ENCODE measurements at regions not wholly inside any gene's neighbourhood (a gene's known extent, or its start where the extent isn't known, plus 50 kb on each side); places are given as distances from the start of the nearest gene placed in this dataset.

DNA sequence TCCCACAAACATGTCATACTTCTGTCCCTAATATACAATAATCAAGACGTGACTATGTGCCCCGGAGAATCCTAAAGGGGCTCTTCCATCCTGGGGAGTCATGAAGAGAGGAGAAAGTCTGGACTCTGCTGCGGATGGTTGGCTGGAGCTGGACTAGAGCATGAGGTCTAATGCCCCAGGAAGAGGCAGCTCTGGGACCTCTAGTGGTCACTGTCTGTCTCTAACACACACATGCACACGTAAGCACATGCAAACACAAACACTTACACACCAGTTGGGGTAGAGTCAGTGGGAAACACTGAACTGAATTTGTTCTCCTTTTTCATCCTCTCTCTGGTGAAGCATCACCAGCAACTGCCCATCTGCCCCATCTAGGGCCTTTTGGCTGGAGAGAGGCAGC is 271.6 kb downstream of the TDRD15 start:
- TF ChIP-seq JUN (CRISPR knock-in tag; IDR thresholded peaks at IDR 0.05) (no peak), NR2C2 (CRISPR knock-in tag; IDR thresholded peaks at IDR 0.05) (no peak), ETV6 (CRISPR knock-in tag; IDR thresholded peaks at IDR 0.05) (no peak), SP1 (CRISPR knock-in tag; conservative IDR thresholded peaks at IDR 0.05) (no peak), CREM (CRISPR knock-in tag; IDR thresholded peaks at IDR 0.05) (no peak), USF2 (CRISPR knock-in tag; IDR thresholded peaks at IDR 0.05) (no peak), MLX (CRISPR knock-in tag; IDR thresholded peaks at IDR 0.05) (no peak), SMAD4 (CRISPR knock-in tag; IDR thresholded peaks at IDR 0.05) (no peak), E2F4 (CRISPR knock-in tag; IDR thresholded peaks at IDR 0.05; ENCODE audit: borderline replicate concordance, low read depth) (no peak), ZNF232 (CRISPR knock-in tag; IDR thresholded peaks at IDR 0.05) (no peak)
- TF ChIP-seq, protein P1, sequence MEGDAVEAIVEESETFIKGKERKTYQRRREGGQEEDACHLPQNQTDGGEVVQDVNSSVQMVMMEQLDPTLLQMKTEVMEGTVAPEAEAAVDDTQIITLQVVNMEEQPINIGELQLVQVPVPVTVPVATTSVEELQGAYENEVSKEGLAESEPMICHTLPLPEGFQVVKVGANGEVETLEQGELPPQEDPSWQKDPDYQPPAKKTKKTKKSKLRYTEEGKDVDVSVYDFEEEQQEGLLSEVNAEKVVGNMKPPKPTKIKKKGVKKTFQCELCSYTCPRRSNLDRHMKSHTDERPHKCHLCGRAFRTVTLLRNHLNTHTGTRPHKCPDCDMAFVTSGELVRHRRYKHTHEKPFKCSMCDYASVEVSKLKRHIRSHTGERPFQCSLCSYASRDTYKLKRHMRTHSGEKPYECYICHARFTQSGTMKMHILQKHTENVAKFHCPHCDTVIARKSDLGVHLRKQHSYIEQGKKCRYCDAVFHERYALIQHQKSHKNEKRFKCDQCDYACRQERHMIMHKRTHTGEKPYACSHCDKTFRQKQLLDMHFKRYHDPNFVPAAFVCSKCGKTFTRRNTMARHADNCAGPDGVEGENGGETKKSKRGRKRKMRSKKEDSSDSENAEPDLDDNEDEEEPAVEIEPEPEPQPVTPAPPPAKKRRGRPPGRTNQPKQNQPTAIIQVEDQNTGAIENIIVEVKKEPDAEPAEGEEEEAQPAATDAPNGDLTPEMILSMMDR (IDR thresholded peaks at IDR 0.05), result no peak
- TF ChIP-seq, protein P2, sequence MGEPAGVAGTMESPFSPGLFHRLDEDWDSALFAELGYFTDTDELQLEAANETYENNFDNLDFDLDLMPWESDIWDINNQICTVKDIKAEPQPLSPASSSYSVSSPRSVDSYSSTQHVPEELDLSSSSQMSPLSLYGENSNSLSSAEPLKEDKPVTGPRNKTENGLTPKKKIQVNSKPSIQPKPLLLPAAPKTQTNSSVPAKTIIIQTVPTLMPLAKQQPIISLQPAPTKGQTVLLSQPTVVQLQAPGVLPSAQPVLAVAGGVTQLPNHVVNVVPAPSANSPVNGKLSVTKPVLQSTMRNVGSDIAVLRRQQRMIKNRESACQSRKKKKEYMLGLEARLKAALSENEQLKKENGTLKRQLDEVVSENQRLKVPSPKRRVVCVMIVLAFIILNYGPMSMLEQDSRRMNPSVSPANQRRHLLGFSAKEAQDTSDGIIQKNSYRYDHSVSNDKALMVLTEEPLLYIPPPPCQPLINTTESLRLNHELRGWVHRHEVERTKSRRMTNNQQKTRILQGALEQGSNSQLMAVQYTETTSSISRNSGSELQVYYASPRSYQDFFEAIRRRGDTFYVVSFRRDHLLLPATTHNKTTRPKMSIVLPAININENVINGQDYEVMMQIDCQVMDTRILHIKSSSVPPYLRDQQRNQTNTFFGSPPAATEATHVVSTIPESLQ (CRISPR knock-in tag; IDR thresholded peaks at IDR 0.05), result no peak
- TF ChIP-seq, protein P3, sequence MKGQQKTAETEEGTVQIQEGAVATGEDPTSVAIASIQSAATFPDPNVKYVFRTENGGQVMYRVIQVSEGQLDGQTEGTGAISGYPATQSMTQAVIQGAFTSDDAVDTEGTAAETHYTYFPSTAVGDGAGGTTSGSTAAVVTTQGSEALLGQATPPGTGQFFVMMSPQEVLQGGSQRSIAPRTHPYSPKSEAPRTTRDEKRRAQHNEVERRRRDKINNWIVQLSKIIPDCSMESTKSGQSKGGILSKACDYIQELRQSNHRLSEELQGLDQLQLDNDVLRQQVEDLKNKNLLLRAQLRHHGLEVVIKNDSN (CRISPR knock-in tag; IDR thresholded peaks at IDR 0.05), result no peak

Measured in WTC11 (cell line).